ENCODE measurements at regions not wholly inside any gene's neighbourhood (a gene's known extent, or its start where the extent isn't known, plus 50 kb on each side); places are given as distances from the start of the nearest gene placed in this dataset.

DNA sequence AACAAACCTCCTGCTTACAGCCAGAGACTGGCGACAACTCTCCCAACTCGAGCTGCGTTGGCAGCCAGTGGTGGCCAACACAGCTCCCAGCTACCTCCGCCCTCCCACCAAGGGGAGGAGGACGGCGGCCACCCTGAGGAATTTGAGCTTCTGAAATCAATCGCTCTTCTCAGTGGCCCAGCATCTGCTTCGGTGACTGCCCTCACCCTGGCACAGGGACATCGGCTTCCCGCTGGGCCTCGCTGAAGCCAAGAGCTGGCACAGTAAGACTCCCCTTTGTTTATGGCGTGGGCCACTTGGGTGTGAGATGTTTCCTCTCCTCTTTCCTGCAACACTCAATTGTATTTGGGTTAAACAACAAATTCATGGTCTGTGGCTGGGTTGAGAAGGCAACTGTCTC is 136.2 kb downstream of the ZBTB18 start:
- no peaks in the 10 kb centered on the region for H3K4me1 ChIP-seq (ENCODE audit: insufficient read depth, low read length)
- no peaks in the 10 kb centered on the region for H3K36me3 ChIP-seq (ENCODE audit: insufficient read depth, low read length)
- H3K79me2 ChIP-seq (ENCODE audit: insufficient read depth, low read length) = no peaks in the 10 kb centered on the region
- TF ChIP-seq, protein P1, sequence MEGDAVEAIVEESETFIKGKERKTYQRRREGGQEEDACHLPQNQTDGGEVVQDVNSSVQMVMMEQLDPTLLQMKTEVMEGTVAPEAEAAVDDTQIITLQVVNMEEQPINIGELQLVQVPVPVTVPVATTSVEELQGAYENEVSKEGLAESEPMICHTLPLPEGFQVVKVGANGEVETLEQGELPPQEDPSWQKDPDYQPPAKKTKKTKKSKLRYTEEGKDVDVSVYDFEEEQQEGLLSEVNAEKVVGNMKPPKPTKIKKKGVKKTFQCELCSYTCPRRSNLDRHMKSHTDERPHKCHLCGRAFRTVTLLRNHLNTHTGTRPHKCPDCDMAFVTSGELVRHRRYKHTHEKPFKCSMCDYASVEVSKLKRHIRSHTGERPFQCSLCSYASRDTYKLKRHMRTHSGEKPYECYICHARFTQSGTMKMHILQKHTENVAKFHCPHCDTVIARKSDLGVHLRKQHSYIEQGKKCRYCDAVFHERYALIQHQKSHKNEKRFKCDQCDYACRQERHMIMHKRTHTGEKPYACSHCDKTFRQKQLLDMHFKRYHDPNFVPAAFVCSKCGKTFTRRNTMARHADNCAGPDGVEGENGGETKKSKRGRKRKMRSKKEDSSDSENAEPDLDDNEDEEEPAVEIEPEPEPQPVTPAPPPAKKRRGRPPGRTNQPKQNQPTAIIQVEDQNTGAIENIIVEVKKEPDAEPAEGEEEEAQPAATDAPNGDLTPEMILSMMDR (IDR thresholded peaks at IDR 0.05; ENCODE audit: extremely low read depth, low read depth, low read length) = no peak
- no peaks in the 10 kb centered on the region for H4K20me1 ChIP-seq (ENCODE audit: insufficient read depth, low read length)
- no peak overlapping the region for H3K4me2 ChIP-seq (ENCODE audit: insufficient read depth, low read length)
- peaks cover 9% of the 10 kb centered on the region for H3K27me3 ChIP-seq (ENCODE audit: insufficient read depth, low read length)
- H3K27ac ChIP-seq (ENCODE audit: low read depth, low read length) = no peak overlapping the region
- H3K9me3 ChIP-seq (ENCODE audit: low read depth, low read length) = no peaks in the 10 kb centered on the region
- H2AFZ ChIP-seq (ENCODE audit: low read length) = no peak overlapping the region
- no peak for DNase-seq (ENCODE audit: insufficient read length, low spot score, missing footprints)
- no peak overlapping the region for H3K4me3 ChIP-seq (ENCODE audit: insufficient read depth, low read length)

DNA sequence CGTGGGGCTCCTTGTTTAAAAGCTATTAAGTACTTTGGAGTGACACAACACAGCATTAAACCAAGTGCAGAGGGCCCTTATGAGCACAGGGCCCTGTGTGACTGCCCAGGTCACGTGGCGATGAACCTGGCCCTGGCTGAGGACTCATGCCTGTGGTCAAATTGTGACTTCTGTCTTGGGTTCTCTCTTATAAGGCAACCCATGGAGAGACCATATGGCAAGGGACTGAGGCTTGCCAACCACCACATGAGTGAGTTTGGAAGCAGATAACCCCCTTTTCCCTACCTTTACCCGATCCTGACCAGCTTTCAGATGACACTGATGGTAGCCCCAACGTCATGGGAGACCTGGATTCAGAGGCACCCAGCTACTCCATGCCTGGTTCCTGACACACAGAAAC is 140.5 kb downstream of the ZBTB18 start:
- Histone ChIP-seq H3K4me1 (ENCODE audit: insufficient read depth, low read length) (no peaks in the 10 kb centered on the region), H3K9me3 (ENCODE audit: low read depth, low read length) (no peaks in the 10 kb centered on the region), H3K27me3 (ENCODE audit: insufficient read depth, low read length) (peaks cover 9% of the 10 kb centered on the region), H3K27ac (ENCODE audit: low read depth, low read length) (no peak overlapping the region), H4K20me1 (ENCODE audit: insufficient read depth, low read length) (no peaks in the 10 kb centered on the region), H3K36me3 (ENCODE audit: insufficient read depth, low read length) (no peaks in the 10 kb centered on the region), H3K4me3 (ENCODE audit: insufficient read depth, low read length) (no peak overlapping the region), H3K79me2 (ENCODE audit: insufficient read depth, low read length) (no peaks in the 10 kb centered on the region), H3K4me2 (ENCODE audit: insufficient read depth, low read length) (no peak overlapping the region), H2AFZ (ENCODE audit: low read length) (no peak overlapping the region)
- DNase-seq (ENCODE audit: insufficient read length, low spot score, missing footprints) = no peak
- TF ChIP-seq, protein P1 (IDR thresholded peaks at IDR 0.05; ENCODE audit: extremely low read depth, low read depth, low read length) = no peak

DNA sequence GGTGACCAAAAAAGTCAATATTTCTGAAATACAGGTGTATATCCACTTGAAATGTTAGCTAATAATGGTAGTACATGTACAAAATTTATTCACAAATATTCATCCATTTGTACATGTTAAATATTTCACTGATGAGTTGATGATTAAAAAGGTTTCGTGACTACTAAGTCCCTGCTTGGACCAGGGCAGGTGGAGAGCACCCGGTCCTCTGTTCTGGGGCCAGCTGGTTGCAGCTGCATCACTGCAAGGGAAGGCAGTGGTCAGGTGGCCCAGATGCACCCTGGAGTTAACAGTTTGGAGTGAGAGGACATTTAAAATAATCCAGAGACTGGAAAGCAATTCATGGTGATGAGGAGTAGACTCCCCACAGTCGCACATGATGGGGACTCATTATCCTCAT is 141.2 kb downstream of the ZBTB18 start:
- no peaks in the 10 kb centered on the region for H3K9me3 ChIP-seq (ENCODE audit: low read depth, low read length)
- no peak overlapping the region for H3K27ac ChIP-seq (ENCODE audit: low read depth, low read length)
- no peak overlapping the region for H2AFZ ChIP-seq (ENCODE audit: low read length)
- H3K36me3 ChIP-seq (ENCODE audit: insufficient read depth, low read length) = no peaks in the 10 kb centered on the region
- H3K4me2 ChIP-seq (ENCODE audit: insufficient read depth, low read length) = no peak overlapping the region
- H4K20me1 ChIP-seq (ENCODE audit: insufficient read depth, low read length) = no peaks in the 10 kb centered on the region
- peaks cover 9% of the 10 kb centered on the region for H3K27me3 ChIP-seq (ENCODE audit: insufficient read depth, low read length)
- TF ChIP-seq, protein P1 (IDR thresholded peaks at IDR 0.05; ENCODE audit: extremely low read depth, low read depth, low read length) = no peak
- H3K79me2 ChIP-seq (ENCODE audit: insufficient read depth, low read length) = no peaks in the 10 kb centered on the region
- H3K4me3 ChIP-seq (ENCODE audit: insufficient read depth, low read length) = no peak overlapping the region
- H3K4me1 ChIP-seq (ENCODE audit: insufficient read depth, low read length) = peaks cover 1% of the 10 kb centered on the region
- no peak for DNase-seq (ENCODE audit: insufficient read length, low spot score, missing footprints)

DNA sequence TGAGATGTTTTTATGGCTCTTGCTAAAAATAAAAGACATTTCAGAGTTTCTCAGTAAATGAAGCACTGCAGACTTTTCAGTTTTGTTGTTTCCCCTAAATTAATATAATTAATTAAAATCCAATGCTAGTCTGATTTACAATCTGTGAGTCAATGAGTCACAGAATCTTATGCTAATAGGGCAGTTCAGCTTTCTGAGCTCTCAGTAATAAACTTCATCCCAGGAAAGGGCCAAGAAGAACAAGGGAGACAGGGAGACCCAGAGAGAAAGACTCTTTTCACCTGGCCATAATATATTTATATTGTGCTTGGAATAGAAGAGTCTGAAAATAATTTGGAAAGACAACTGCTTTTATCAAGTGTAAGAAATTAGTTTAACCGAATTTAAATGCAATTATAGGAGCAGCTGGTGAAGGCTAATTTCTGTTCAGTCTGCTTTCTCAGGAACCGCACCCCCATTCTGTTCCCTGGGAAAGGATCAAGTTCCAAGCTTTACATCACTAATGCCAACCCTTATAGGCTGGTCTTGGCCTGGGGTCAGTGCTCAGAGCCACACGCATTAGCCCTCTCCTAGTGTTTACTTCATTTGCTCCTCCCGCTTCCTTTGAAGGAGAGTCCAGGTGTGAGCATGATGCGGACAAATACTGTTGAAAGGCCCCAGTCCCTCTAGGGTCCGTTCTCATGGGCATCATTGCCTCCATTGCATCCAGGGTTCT is 145.6 kb downstream of the ZBTB18 start:
- peaks cover 5% of the 10 kb centered on the region for H3K27me3 ChIP-seq (ENCODE audit: insufficient read depth, low read length)
- no peak overlapping the region for H3K27ac ChIP-seq (ENCODE audit: low read depth, low read length)
- TF ChIP-seq, protein P1 (IDR thresholded peaks at IDR 0.05; ENCODE audit: extremely low read depth, low read depth, low read length) = no peak
- H3K36me3 ChIP-seq (ENCODE audit: insufficient read depth, low read length) = no peaks in the 10 kb centered on the region
- peaks cover 7% of the 10 kb centered on the region for H3K4me1 ChIP-seq (ENCODE audit: insufficient read depth, low read length)
- no peaks in the 10 kb centered on the region for H3K9me3 ChIP-seq (ENCODE audit: low read depth, low read length)
- H3K4me3 ChIP-seq (ENCODE audit: insufficient read depth, low read length) = no peak overlapping the region
- H2AFZ ChIP-seq (ENCODE audit: low read length) = no peak overlapping the region
- no peaks in the 10 kb centered on the region for H4K20me1 ChIP-seq (ENCODE audit: insufficient read depth, low read length)
- H3K79me2 ChIP-seq (ENCODE audit: insufficient read depth, low read length) = no peaks in the 10 kb centered on the region
- DNase-seq (ENCODE audit: insufficient read length, low spot score, missing footprints) = no peak
- H3K4me2 ChIP-seq (ENCODE audit: insufficient read depth, low read length) = no peak overlapping the region

Measured in osteoblast (primary cell).